NCI-H82 treated with DMSO at 0.1 percent for 48 hours (cell line): ENCODE measurements at regions not wholly inside any gene's neighbourhood (a gene's known extent, or its start where the extent isn't known, plus 50 kb on each side); places are given as distances from the start of the nearest gene placed in this dataset.
A peak's percentile ranks its signal among the peaks of the same experiment; 100 is the strongest.
"Not testable (repeated sequence)": the region's sequence is repeated elsewhere in the genome, so short reads cannot be mapped to it uniquely, and the experiment has no call there.

ENCODE experiments used
- DNase-seq: peaks from one replicate; lab custom pipeline; 2025; ENCODE audit not compliant: unreplicated experiment; lab: John Stamatoyannopoulos, UW

- not testable (repeated sequence) for DNase-seq
These were observed 236.9 kb upstream of the DUSP10 start for GRCh38 chr1:221978631-221979334.

GRCh38 chr1:221973787-221974186, 231.9 kb upstream of the DUSP10 start:
- not testable (repeated sequence) for DNase-seq

GRCh38 chr1:221972276-221973235, 230.7 kb upstream of the DUSP10 start:
- DNase-seq, result no peak

- DNase-seq, result not testable (repeated sequence)
These were observed 229.1 kb upstream of the DUSP10 start for GRCh38 chr1:221971035-221971434.

- not testable (repeated sequence) for DNase-seq
These were observed 227.5 kb upstream of the DUSP10 start for GRCh38 chr1:221969298-221969858.

GRCh38 chr1:221967538-221967937, 225.6 kb upstream of the DUSP10 start:
- DNase-seq, result peak; percentile 77

GRCh38 chr1:221966888-221967287, 225.0 kb upstream of the DUSP10 start:
- not testable (repeated sequence) for DNase-seq

- not testable (repeated sequence) for DNase-seq
These were observed 224.0 kb upstream of the DUSP10 start for GRCh38 chr1:221965891-221966290.

GRCh38 chr1:221965252-221965651, 223.4 kb upstream of the DUSP10 start:
- no peak for DNase-seq

- DNase-seq, result no peak
These were observed 221.9 kb upstream of the DUSP10 start for GRCh38 chr1:221963742-221964141.

- no peak for DNase-seq
These were observed 220.5 kb upstream of the DUSP10 start for GRCh38 chr1:221962385-221962784.

- no peak for DNase-seq
These were observed 219.8 kb upstream of the DUSP10 start for GRCh38 chr1:221961532-221962292.

- not testable (repeated sequence) for DNase-seq
These were observed 216.3 kb upstream of the DUSP10 start for GRCh38 chr1:221958161-221958562.

- not testable (repeated sequence) for DNase-seq
These were observed 215.5 kb upstream of the DUSP10 start for GRCh38 chr1:221957350-221957749.

GRCh38 chr1:221949996-221950395, 208.1 kb upstream of the DUSP10 start:
- DNase-seq, result no peak

GRCh38 chr1:221948459-221948858, 206.6 kb upstream of the DUSP10 start:
- no peak for DNase-seq

- no peak for DNase-seq
These were observed 205.8 kb upstream of the DUSP10 start for GRCh38 chr1:221947731-221948130.

GRCh38 chr1:221946768-221947167, 204.9 kb upstream of the DUSP10 start:
- DNase-seq, result no peak

- DNase-seq, result no peak
These were observed 203.8 kb upstream of the DUSP10 start for GRCh38 chr1:221945669-221946068.

- DNase-seq, result no peak
These were observed 202.5 kb upstream of the DUSP10 start for GRCh38 chr1:221944247-221944870.
